OCI-LY3 (cell line): ENCODE measurements at regions not wholly inside any gene's neighbourhood (a gene's known extent, or its start where the extent isn't known, plus 50 kb on each side); places are given as distances from the start of the nearest gene placed in this dataset.

Experiments used
- H2AFZ ChIP-seq: fragments of 200-600, 300-600 bp; shearing (Covaris generic); 2 replicates; pipeline ENCODE4 v1.6.0; 2014; ENCODE audit warnings: antibody characterized with exemption, low read depth, low read length
- H3K27ac ChIP-seq: fragments of 200-600, 300-600 bp; sonication (generic); 2 replicates; pipeline ENCODE4 v1.5.1; 2014; ENCODE audit warnings: mild to moderate bottlenecking, low read length, moderate library complexity, mixed read lengths
- H3K27me3 ChIP-seq: fragments of 200-600, 300-600 bp; sonication (generic); 2 replicates; pipeline ENCODE4 v1.6.1; 2014; ENCODE audit warnings: low read depth, low read length, mixed read lengths
- H3K36me3 ChIP-seq: fragments of 200-600, 300-600 bp; sonication (generic); replicated peaks from 2 replicates; pipeline ENCODE3; 2014; ENCODE audit warnings: low read depth, low read length, mixed read lengths
- H3K4me1 ChIP-seq: fragments of 300-600, 200-600 bp; sonication (generic); 2 replicates; pipeline ENCODE4 v1.6.1; 2014; ENCODE audit warnings: low read length, mixed read lengths
- H3K4me2 ChIP-seq: fragments of 200-600, 300-600 bp; sonication (generic); 2 replicates; pipeline ENCODE4 v1.6.1; 2014; ENCODE audit warnings: low read length, mixed read lengths
- H3K4me3 ChIP-seq: fragments of 300-600, 200-600 bp; sonication (generic); 2 replicates; pipeline ENCODE4 v1.5.1; 2014; ENCODE audit warnings: antibody characterized with exemption, mild to moderate bottlenecking, low read length, moderate library complexity
- H3K79me2 ChIP-seq: fragments of 300-600, 200-600 bp; shearing (Covaris generic); 2 replicates; pipeline ENCODE4 v1.6.1; 2014; ENCODE audit warnings: mild to moderate bottlenecking, low read length, mixed read lengths
- H3K9ac ChIP-seq: fragments of 300-600, 200-600 bp; shearing (Covaris generic); 2 replicates; pipeline ENCODE4 v1.6.0; 2014; ENCODE audit warnings: mild to moderate bottlenecking, low read length, moderate library complexity
- H3K9me3 ChIP-seq: fragments of 200-600, 300-600 bp; shearing (Covaris generic); 2 replicates; pipeline ENCODE4 v1.6.1; 2014; ENCODE audit warnings: low read length, mixed read lengths; ENCODE audit not compliant: insufficient read depth
- H4K20me1 ChIP-seq: fragments of 200-600, 300-600 bp; sonication (generic); 2 replicates; pipeline ENCODE4 v1.6.1; 2016; ENCODE audit warnings: low read length, mixed read lengths; ENCODE audit not compliant: insufficient read depth
- CTCF ChIP-seq: fragments of 200-600, 300-600 bp; sonication (generic); IDR thresholded peaks from 2 replicates; pipeline ENCODE4 v1.5.1; 2014; ENCODE audit warnings: antibody characterized with exemption, low read length, low read depth
- EZH2phosphoT487 ChIP-seq: fragments of 200-600 bp; shearing (Covaris generic); IDR thresholded peaks from 2 replicates; pipeline ENCODE4 v1.6.1; 2018; ENCODE audit warnings: antibody characterized with exemption, mixed run types, low read depth

GRCh38 chr14:53855127-53855526 is 101.5 kb downstream of the BMP4 start:
- no peaks in the 10 kb centered on the region for H3K36me3 ChIP-seq
- no peak overlapping the region for H3K4me3 ChIP-seq
- TF ChIP-seq EZH2phosphoT487 (no peak), CTCF (no peak)
- no peak overlapping the region for H3K27ac ChIP-seq
- H3K9ac ChIP-seq: no peak overlapping the region
- H4K20me1 ChIP-seq: no peaks in the 10 kb centered on the region
- H3K9me3 ChIP-seq: no peaks in the 10 kb centered on the region
- no peaks in the 10 kb centered on the region for H3K27me3 ChIP-seq
- no peak overlapping the region for H2AFZ ChIP-seq
- no peaks in the 10 kb centered on the region for H3K4me1 ChIP-seq
- H3K79me2 ChIP-seq: no peaks in the 10 kb centered on the region
- H3K4me2 ChIP-seq: no peak overlapping the region

GRCh38 chr14:53851394-53852090 is 105.1 kb downstream of the BMP4 start:
- no peak overlapping the region for H2AFZ ChIP-seq
- H3K9ac ChIP-seq: no peak overlapping the region
- H3K4me3 ChIP-seq: no peak overlapping the region
- H3K27me3 ChIP-seq: no peaks in the 10 kb centered on the region
- no peaks in the 10 kb centered on the region for H4K20me1 ChIP-seq
- TF ChIP-seq EZH2phosphoT487 (no peak), CTCF (no peak)
- H3K27ac ChIP-seq: no peak overlapping the region
- no peaks in the 10 kb centered on the region for H3K36me3 ChIP-seq
- H3K4me1 ChIP-seq: no peaks in the 10 kb centered on the region
- no peak overlapping the region for H3K4me2 ChIP-seq
- H3K79me2 ChIP-seq: no peaks in the 10 kb centered on the region
- H3K9me3 ChIP-seq: no peaks in the 10 kb centered on the region

GRCh38 chr14:53850714-53851296 is 105.8 kb downstream of the BMP4 start:
- Histone ChIP-seq H3K27me3 (no peaks in the 10 kb centered on the region), H3K9ac (no peak overlapping the region), H3K4me3 (no peak overlapping the region), H3K4me2 (no peak overlapping the region), H3K36me3 (no peaks in the 10 kb centered on the region), H3K79me2 (no peaks in the 10 kb centered on the region), H4K20me1 (no peaks in the 10 kb centered on the region), H2AFZ (0 out of 2 replicates have a peak overlapping the region, but pooled peaks have one; percentile 21), H3K27ac (no peak overlapping the region), H3K9me3 (no peaks in the 10 kb centered on the region), H3K4me1 (no peaks in the 10 kb centered on the region)
- TF ChIP-seq CTCF: no peak
- no peak for TF ChIP-seq EZH2phosphoT487

- Histone ChIP-seq H3K4me2 (no peak overlapping the region), H3K9ac (no peak overlapping the region), H3K4me1 (no peaks in the 10 kb centered on the region), H3K27ac (no peak overlapping the region), H2AFZ (no peak overlapping the region), H3K4me3 (no peak overlapping the region), H3K9me3 (no peaks in the 10 kb centered on the region), H3K36me3 (no peaks in the 10 kb centered on the region), H3K27me3 (no peaks in the 10 kb centered on the region), H4K20me1 (no peaks in the 10 kb centered on the region), H3K79me2 (no peaks in the 10 kb centered on the region)
- TF ChIP-seq EZH2phosphoT487 (no peak), CTCF (no peak)
These were observed 107.1 kb downstream of the BMP4 start for GRCh38 chr14:53849549-53849948.
